ENCODE measurements at regions not wholly inside any gene's neighbourhood (a gene's known extent, or its start where the extent isn't known, plus 50 kb on each side); places are given as distances from the start of the nearest gene placed in this dataset.
"Not testable (repeated sequence)": the region's sequence is repeated elsewhere in the genome, so short reads cannot be mapped to it uniquely, and the experiment has no call there.

- no peak for DNase-seq
Observed at GRCh38 chr3:176403531-176403930, 793.8 kb downstream of the TBL1XR1 start.

GRCh38 chr3:176401211-176401610 is 796.1 kb downstream of the TBL1XR1 start:
- DNase-seq = no peak

GRCh38 chr3:176399193-176399592 is 798.1 kb downstream of the TBL1XR1 start:
- no peak for DNase-seq

- DNase-seq = no peak
Observed at GRCh38 chr3:176395240-176395639, 802.0 kb downstream of the TBL1XR1 start.

GRCh38 chr3:176378789-176379188 is 818.5 kb downstream of the TBL1XR1 start:
- DNase-seq = no peak

- no peak for DNase-seq
Observed at GRCh38 chr3:176376531-176376930, 820.8 kb downstream of the TBL1XR1 start.

- no peak for DNase-seq
Observed at GRCh38 chr3:176375519-176375918, 821.8 kb downstream of the TBL1XR1 start.

GRCh38 chr3:176362191-176362731 is 835.0 kb downstream of the TBL1XR1 start:
- DNase-seq = no peak

- DNase-seq = no peak
Observed at GRCh38 chr3:176359211-176359610, 838.1 kb downstream of the TBL1XR1 start.

GRCh38 chr3:176357891-176358290 is 839.4 kb downstream of the TBL1XR1 start:
- DNase-seq = no peak

- DNase-seq = no peak
Observed at GRCh38 chr3:176354843-176355242, 842.4 kb downstream of the TBL1XR1 start.

- no peak for DNase-seq
Observed at GRCh38 chr3:176352716-176353334, 844.5 kb downstream of the TBL1XR1 start.

- DNase-seq = no peak
Observed at GRCh38 chr3:176351408-176351807, 845.9 kb downstream of the TBL1XR1 start.

- no peak for DNase-seq
Observed at GRCh38 chr3:176349706-176350105, 847.6 kb downstream of the TBL1XR1 start.

- no peak for DNase-seq
Observed at GRCh38 chr3:176347424-176348146, 849.7 kb downstream of the TBL1XR1 start.

GRCh38 chr3:176341963-176342362 is 855.3 kb downstream of the TBL1XR1 start:
- no peak for DNase-seq

- DNase-seq = no peak
Observed at GRCh38 chr3:176328666-176329065, 868.6 kb downstream of the TBL1XR1 start.

- DNase-seq = no peak
Observed at GRCh38 chr3:176328198-176328597, 869.1 kb downstream of the TBL1XR1 start.

- not testable (repeated sequence) for DNase-seq
Observed at GRCh38 chr3:176326894-176327490, 870.3 kb downstream of the TBL1XR1 start.

- DNase-seq = not testable (repeated sequence)
Observed at GRCh38 chr3:176321532-176321931, 875.8 kb downstream of the TBL1XR1 start.

GRCh38 chr3:176321099-176321498 is 876.2 kb downstream of the TBL1XR1 start:
- no peak for DNase-seq

GRCh38 chr3:176313426-176313825 is 883.9 kb downstream of the TBL1XR1 start:
- DNase-seq = no peak

GRCh38 chr3:176310641-176311040 is 886.6 kb downstream of the TBL1XR1 start:
- DNase-seq = no peak

GRCh38 chr3:176302271-176302670 is 895.0 kb downstream of the TBL1XR1 start:
- DNase-seq = no peak

All from NCI-H1048 (cell line).